Transverse colon (tissue), 3 donors: ENCODE measurements at regions not wholly inside any gene's neighbourhood (a gene's known extent, or its start where the extent isn't known, plus 50 kb on each side); places are given as distances from the start of the nearest gene placed in this dataset.

Experiments
- POLR2A ChIP-seq: fragments of 450-650 bp; IDR thresholded peaks from one replicate; pipeline ENCODE4 v1.6.1; 2016; ENCODE audit warnings: antibody characterized with exemption, mild to moderate bottlenecking, moderate library complexity
- TF ChIP-seq, protein P1 (sequence below), 5 experiments: fragments of 200-600 bp in 3 of 5; fragments of 450-650 bp in 2 of 5; sonication (generic) in 3 of 5; IDR thresholded peaks; 1 replicate in 2 of 5; 2 replicates in 3 of 5; pipeline ENCODE4 v1.5.1; 2016 to 2017; ENCODE audit warnings: antibody characterized with exemption in 5 of 5, inconsistent platforms in 3 of 5, mild to moderate bottlenecking in 2 of 5, moderate library complexity in 1 of 5

DNA sequence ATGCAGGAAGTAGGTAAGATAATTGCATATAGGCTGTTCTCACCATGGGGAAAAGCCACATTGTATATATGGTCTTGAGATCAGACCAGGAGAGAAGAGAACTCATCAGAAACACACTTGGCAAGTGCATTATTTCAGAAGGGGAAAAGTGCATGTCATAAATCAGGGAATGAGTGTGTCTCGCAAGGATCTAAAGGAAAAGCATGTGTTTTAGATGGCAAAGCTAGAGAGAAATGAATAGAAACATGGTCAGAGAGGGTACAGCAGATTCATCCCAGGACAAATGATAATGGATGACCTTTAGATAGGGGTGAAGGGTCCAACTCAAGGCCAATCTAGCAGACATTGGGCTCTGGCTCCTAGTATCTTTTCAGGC is 230.2 kb upstream of the NAV3 start:
- no peak for TF ChIP-seq POLR2A
- TF ChIP-seq, protein P1, sequence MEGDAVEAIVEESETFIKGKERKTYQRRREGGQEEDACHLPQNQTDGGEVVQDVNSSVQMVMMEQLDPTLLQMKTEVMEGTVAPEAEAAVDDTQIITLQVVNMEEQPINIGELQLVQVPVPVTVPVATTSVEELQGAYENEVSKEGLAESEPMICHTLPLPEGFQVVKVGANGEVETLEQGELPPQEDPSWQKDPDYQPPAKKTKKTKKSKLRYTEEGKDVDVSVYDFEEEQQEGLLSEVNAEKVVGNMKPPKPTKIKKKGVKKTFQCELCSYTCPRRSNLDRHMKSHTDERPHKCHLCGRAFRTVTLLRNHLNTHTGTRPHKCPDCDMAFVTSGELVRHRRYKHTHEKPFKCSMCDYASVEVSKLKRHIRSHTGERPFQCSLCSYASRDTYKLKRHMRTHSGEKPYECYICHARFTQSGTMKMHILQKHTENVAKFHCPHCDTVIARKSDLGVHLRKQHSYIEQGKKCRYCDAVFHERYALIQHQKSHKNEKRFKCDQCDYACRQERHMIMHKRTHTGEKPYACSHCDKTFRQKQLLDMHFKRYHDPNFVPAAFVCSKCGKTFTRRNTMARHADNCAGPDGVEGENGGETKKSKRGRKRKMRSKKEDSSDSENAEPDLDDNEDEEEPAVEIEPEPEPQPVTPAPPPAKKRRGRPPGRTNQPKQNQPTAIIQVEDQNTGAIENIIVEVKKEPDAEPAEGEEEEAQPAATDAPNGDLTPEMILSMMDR (IDR thresholded peaks at IDR 0.05) = no peak
